Superior temporal gyrus (tissue), 1 donor: ENCODE measurements at regions not wholly inside any gene's neighbourhood (a gene's known extent, or its start where the extent isn't known, plus 50 kb on each side); places are given as distances from the start of the nearest gene placed in this dataset.

ENCODE experiments used
- DNase-seq: peaks from one replicate; pipeline ENCODE4 v3.0.0-alpha.2; 2016; ENCODE audit errors: extremely low spot score

DNA sequence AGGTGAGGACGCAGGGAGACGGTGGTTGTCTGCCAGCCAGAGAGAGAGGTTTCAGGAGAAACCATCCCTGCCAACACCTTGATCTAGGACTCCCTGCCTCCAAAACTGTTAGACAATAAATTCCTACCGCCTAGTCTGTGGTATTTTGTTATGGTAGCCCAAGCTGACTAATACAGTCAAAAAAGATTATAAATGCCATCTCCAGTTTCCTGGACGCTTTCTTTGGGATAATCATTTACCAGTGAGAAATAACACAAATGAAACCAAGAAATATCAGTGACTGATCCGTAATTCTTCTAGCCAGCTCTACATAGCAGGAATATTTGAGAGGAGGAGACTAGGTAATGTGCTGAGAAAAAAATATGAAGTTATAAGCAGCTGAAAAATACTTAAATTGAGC is 707.8 kb upstream of the LMCD1 start:
- DNase-seq, result no peak

GRCh38 chr3:7798276-7798675 is 703.3 kb upstream of the LMCD1 start:
- no peak for DNase-seq

DNA sequence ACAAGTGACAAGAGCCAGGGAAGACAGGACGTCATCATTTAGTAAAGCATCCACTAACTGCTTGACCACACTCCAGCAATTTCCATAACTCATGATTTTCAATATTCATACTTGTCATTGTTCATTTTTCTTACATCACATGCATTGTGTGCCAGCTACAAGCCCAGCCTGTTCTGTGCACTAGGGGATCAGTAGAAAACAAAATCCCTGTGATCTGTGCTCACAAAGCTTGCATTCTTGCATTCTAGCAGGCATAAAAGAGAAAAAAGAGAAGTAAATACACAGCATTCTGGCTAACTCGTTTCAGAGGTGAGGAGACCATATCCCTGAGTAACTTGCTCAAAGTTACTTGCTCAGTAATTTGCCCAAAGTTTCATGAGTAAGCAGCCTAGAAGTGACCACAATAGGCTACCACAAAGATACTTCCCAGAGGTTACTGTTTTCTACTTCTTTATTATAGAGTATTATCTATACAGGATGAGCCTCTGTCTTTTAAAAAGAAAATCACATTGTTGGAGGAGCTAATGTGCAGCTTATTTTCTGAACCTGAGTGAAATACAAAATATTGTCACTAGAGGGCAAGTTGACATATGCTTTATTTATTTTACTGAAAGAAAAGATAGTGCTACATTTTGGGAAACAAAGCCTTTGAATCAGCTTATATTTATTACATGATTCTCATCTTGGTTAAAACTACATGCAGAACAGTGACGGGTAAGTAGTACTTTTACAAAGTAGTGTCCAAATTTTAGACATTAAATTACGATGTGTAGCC is 701.4 kb upstream of the LMCD1 start:
- DNase-seq, result peak; percentile 67

GRCh38 chr3:7812490-7812889 is 689.1 kb upstream of the LMCD1 start:
- no peak for DNase-seq

DNA sequence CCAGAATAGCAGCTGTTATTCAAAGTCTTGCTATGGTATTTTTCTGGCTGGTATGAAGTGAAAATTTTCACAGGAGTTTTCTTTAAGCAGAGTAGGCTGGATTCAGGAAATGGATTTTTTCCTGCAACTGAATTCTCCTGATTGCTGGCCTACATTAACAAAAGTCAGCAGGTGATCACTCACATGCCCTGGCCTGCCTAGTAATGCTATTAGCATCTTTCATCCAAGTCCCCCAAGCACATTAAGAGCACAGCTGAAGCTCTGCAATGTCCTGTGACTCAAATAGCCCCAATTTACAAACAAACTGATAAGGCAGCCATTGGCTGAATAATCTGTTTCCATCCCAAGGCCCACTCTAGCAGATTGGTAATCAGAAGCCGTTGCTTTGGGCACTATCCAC is 688.3 kb upstream of the LMCD1 start:
- DNase-seq, result no peak

DNA sequence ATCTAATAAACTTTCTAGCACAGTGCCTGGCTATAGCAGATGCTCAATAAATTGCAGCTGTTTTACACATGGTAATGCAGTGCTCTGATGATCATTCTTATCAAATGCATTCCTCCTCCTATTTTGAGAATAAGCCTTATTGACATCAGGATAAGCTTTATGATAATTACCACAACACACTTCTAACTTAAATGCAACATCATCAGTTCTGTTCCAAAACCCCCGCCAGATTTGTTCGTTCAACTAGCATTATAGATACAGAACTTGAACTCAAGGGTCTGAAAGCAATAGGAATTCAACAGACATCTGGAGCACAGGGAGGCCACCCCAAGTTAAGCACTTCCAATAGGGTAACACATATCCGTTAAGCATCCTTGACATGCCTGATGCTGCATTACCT is 684.4 kb upstream of the LMCD1 start:
- DNase-seq, result no peak

- DNase-seq, result no peak
Observed at GRCh38 chr3:7820969-7821368, 680.7 kb upstream of the LMCD1 start.

DNA sequence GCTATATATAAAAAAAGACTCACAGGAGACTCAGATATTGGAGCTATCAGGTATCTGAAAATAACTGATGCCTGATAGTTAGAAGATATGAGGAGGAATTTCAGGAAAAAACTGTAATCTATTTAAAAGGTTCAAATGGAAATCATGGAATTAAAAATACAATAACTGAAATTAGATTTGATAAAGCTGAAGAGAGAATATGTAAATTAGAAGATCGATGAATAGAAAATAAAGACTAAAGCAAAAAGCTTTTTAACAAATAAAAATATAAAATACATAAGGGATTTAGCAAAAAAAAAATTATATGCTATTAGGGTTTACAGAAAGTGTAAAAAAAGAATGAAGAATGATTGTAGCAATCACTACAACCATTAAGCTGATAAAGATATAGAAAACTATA is 679.8 kb upstream of the LMCD1 start:
- DNase-seq, result no peak

DNA sequence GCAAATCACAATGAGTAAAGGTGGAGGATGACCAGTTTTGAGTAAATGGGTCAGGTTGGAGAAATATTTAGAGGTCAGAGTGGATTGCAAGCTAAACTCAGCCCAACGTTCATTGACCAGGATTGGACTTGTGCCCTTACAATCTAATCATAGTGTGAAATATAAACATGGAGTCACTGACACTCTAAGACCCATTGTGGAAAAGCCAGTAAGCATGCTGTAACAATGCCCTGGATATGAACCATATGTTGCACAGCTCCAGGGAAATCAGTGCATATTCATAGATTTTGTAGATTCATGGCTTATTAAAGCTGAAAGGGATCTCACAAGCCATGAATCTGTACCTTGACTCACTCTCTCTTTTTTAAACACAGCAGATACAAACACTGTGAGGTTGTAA is 660.2 kb upstream of the LMCD1 start:
- DNase-seq, result no peak

GRCh38 chr3:7843441-7843840 is 658.2 kb upstream of the LMCD1 start:
- DNase-seq, result no peak

- no peak for DNase-seq
Observed at GRCh38 chr3:7847021-7847420, 654.6 kb upstream of the LMCD1 start.

GRCh38 chr3:7847521-7847920 is 654.1 kb upstream of the LMCD1 start:
- DNase-seq, result no peak

GRCh38 chr3:7854266-7854665 is 647.4 kb upstream of the LMCD1 start:
- DNase-seq, result no peak

DNA sequence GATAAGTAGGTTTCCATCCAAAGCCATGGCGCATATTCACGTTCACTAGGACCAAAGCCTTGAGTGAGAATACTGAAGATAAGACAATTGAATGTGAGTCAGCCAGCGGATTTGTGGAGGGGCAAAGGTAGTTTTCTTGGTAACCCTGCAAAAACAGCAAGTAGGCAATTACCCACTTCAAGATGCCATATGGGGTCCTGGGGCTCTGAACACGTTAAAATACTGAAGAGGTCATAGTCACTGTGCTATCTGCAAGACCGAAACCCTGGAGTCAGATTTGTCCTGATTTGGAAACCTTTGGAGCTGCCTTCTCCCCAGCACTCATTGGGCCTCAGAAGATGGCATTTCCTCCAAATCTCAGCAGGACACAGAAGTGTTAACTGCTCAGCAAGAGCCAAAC is 646.9 kb upstream of the LMCD1 start:
- no peak for DNase-seq

- no peak for DNase-seq
Observed at GRCh38 chr3:7865611-7866010, 636.0 kb upstream of the LMCD1 start.

- no peak for DNase-seq
Observed at GRCh38 chr3:7867587-7867986, 634.0 kb upstream of the LMCD1 start.

GRCh38 chr3:7871003-7871560 is 630.5 kb upstream of the LMCD1 start:
- no peak for DNase-seq

- no peak for DNase-seq
Observed at GRCh38 chr3:7874116-7874515, 627.5 kb upstream of the LMCD1 start.

GRCh38 chr3:7875925-7876324 is 625.7 kb upstream of the LMCD1 start:
- no peak for DNase-seq

- DNase-seq, result no peak
Observed at GRCh38 chr3:7876741-7877297, 624.8 kb upstream of the LMCD1 start.

DNA sequence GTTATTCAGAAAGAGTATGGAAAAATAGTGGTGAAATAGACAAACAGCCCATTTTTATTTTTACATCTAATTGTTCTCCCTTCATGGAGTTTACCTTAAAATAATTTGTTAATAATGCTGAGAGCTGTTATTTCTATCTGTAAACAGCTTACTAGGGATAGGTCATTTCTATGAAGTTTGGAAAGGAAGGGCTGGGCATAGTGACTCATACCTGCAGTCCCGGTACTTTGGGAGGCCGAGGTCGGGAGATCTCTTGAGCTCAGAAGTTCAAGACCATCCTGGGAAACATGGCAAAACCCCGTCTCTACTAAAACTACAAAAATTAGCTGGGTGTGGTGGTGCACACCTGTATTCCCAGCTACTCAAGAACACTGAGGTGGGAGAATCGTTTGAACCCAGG is 624.3 kb upstream of the LMCD1 start:
- DNase-seq, result no peak

DNA sequence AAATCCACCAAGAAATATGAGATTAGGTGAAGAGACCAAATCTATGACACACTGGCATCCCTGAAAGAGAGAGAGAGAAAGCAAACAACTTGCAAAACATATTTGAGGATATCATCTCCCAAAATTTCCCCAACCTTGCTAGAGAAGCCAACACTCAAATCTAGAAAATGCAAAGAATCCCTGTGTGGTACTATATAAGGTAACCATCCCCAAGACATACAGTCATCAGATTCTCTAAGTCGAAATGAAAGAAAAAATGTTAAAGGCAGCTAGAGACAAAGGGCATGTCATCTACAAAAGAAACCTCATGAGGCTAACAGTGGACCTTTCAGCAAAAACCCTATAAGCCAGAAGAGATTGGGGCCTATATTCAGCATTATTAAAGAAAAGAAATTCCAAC is 622.1 kb upstream of the LMCD1 start:
- no peak for DNase-seq

DNA sequence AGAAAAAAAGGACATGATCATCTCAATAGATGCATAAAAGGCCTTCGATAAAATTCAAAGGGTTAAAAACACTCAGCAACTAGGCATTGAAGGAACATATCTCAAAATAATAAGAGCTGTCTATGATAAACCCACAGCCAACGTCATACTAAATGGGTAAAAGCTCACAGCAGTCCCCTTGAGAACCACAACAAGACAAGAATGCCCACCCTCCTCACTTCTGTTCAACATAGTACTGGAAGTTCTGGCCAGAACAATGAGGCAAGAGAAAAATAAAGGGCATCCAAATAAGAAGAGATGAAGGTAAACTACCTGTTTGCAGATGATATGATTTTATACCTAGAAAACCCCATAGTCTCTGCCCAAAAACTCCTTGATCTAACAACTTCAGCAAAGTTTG is 619.7 kb upstream of the LMCD1 start:
- DNase-seq, result no peak

- DNase-seq, result peak; percentile 80
Observed at GRCh38 chr3:7897655-7898054, 604.0 kb upstream of the LMCD1 start.
